ENCODE measurements at regions not wholly inside any gene's neighbourhood (a gene's known extent, or its start where the extent isn't known, plus 50 kb on each side); places are given as distances from the start of the nearest gene placed in this dataset.

DNA sequence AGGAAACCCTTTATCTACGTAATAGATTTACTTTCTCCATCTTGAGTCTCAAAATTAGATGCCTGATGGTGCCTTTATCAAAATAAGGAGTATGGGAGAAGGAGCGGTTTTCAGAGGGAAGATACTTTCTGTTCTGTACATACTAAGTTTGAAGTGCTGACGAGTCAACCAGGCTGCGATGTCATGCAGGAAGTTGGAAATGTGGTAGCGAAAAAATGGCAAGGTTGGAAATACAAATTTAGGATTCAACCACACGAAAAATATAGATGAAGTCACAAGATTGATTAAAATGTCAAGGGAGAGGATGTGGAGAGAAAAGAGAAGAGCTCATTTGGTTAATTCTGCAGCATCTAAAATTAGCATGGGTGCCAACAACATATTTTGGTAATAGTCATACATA, 129.5 kb downstream of the FOXD1 start:
- H3K4me1 ChIP-seq (ENCODE audit: insufficient read depth, low read length) = no peaks in the 10 kb centered on the region
- Mint-ChIP-seq H3K4me1 (no peaks in the 10 kb centered on the region), H3K9me3 (no peaks in the 10 kb centered on the region), H3K4me3 (no peak overlapping the region), H3K27me3 (peaks cover 41 to 85% of the 10 kb centered on the region in 2 donors), H3K36me3 (no peaks in the 10 kb centered on the region), H3K27ac (no peak overlapping the region)
- ChIA-PET POLR2A (no interaction called here), CTCF (interaction anchor here (1.3 kb wide), 1 partner anchor 10 kb away, joined by 3 read pairs; no protein-coding TSS in a partner anchor)
- H3K27ac ChIP-seq (ENCODE audit: low read depth, low read length) = no peak overlapping the region
- no peaks in the 10 kb centered on the region for H3K9me3 ChIP-seq (ENCODE audit: low read length)
- no peak for DNase-seq
- no peaks in the 10 kb centered on the region for H3K36me3 ChIP-seq (ENCODE audit: insufficient read depth, low read length)
- H3K4me3 ChIP-seq (ENCODE audit: low read length) = no peak overlapping the region
- peaks cover 13% of the 10 kb centered on the region for H3K27me3 ChIP-seq (ENCODE audit: insufficient read depth, low read length, poor library complexity, severe bottlenecking)

GRCh38 chr5:73318308-73318719, 130.3 kb downstream of the FOXD1 start:
- no peak for DNase-seq
- peaks cover 0 to 3% (median under 1%) of the 10 kb centered on the region in 3 donors for H3K4me1 Mint-ChIP-seq
- POLR2A ChIA-PET = no interaction called here
- H3K4me3 Mint-ChIP-seq = no peak overlapping the region
- Histone ChIP-seq H3K27ac (ENCODE audit: low read depth, low read length) (no peak overlapping the region), H3K9me3 (ENCODE audit: low read length) (no peaks in the 10 kb centered on the region), H3K4me1 (ENCODE audit: insufficient read depth, low read length) (no peaks in the 10 kb centered on the region), H3K36me3 (ENCODE audit: insufficient read depth, low read length) (no peaks in the 10 kb centered on the region), H3K27me3 (ENCODE audit: insufficient read depth, low read length, poor library complexity, severe bottlenecking) (peaks cover 20% of the 10 kb centered on the region), H3K4me3 (ENCODE audit: low read length) (no peak overlapping the region)
- H3K36me3 Mint-ChIP-seq = no peaks in the 10 kb centered on the region
- CTCF ChIA-PET = interaction anchor here (1.3 kb wide), 1 partner anchor 9 kb away, joined by 3 read pairs; no protein-coding TSS in a partner anchor
- peaks cover 48 to 87% of the 10 kb centered on the region in 2 donors for H3K27me3 Mint-ChIP-seq
- H3K9me3 Mint-ChIP-seq = no peaks in the 10 kb centered on the region
- H3K27ac Mint-ChIP-seq = no peak overlapping the region

DNA sequence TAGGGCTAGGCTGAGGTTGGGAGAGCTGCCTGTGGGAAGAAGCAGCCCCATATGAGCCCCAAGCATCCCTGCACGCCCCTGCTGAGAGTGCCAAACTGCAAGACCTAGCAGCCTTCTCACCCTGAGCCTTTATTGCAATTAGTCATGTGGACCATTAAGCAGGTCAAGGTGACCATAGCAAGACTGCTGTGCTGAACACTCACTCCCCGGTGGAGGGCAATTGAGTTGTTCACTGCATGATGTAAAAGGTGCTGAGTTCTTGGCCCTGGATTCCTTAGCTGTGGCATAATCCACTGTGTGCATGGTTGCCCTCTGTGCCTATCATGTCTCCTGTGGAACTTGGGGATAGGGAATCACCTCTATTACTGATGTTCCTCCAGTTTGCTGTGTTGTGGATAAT, 131.1 kb downstream of the FOXD1 start:
- ChIA-PET POLR2A (no interaction called here), CTCF (interaction anchor here (1.3 kb wide), 1 partner anchor 8 kb away, joined by 3 read pairs; no protein-coding TSS in a partner anchor)
- DNase-seq = no peak
- Histone ChIP-seq H3K9me3 (ENCODE audit: low read length) (no peaks in the 10 kb centered on the region), H3K4me3 (ENCODE audit: low read length) (no peak overlapping the region), H3K27me3 (ENCODE audit: insufficient read depth, low read length, poor library complexity, severe bottlenecking) (peaks cover 26% of the 10 kb centered on the region), H3K27ac (ENCODE audit: low read depth, low read length) (no peak overlapping the region), H3K4me1 (ENCODE audit: insufficient read depth, low read length) (no peaks in the 10 kb centered on the region), H3K36me3 (ENCODE audit: insufficient read depth, low read length) (no peaks in the 10 kb centered on the region)
- H3K9me3 Mint-ChIP-seq = no peaks in the 10 kb centered on the region
- H3K36me3 Mint-ChIP-seq = no peaks in the 10 kb centered on the region
- H3K27me3 Mint-ChIP-seq = peaks cover 55 to 88% of the 10 kb centered on the region in 2 donors
- H3K27ac Mint-ChIP-seq = no peak overlapping the region
- no peak overlapping the region for H3K4me3 Mint-ChIP-seq
- H3K4me1 Mint-ChIP-seq = peaks cover 4 to 9% (median 7%) of the 10 kb centered on the region in 3 donors

GRCh38 chr5:73314395-73315257, 134.0 kb downstream of the FOXD1 start:
- Mint-ChIP-seq H3K27ac (no peak overlapping the region), H3K4me3 (no peak overlapping the region), H3K4me1 (peaks cover 10 to 20% (median 17%) of the 10 kb centered on the region in 3 donors), H3K9me3 (no peaks in the 10 kb centered on the region), H3K27me3 (peaks cover 72 to 90% of the 10 kb centered on the region in 2 donors), H3K36me3 (no peaks in the 10 kb centered on the region)
- no peaks in the 10 kb centered on the region for H3K4me1 ChIP-seq (ENCODE audit: insufficient read depth, low read length)
- no peaks in the 10 kb centered on the region for H3K36me3 ChIP-seq (ENCODE audit: insufficient read depth, low read length)
- no peak overlapping the region for H3K27ac ChIP-seq (ENCODE audit: low read depth, low read length)
- ChIA-PET POLR2A (no interaction called here), CTCF (interaction anchor here (2.2 kb wide), 1 partner anchor 136 kb away, joined by 9 read pairs; no protein-coding TSS in a partner anchor)
- H3K27me3 ChIP-seq (ENCODE audit: insufficient read depth, low read length, poor library complexity, severe bottlenecking) = peaks cover 35% of the 10 kb centered on the region
- H3K9me3 ChIP-seq (ENCODE audit: low read length) = no peaks in the 10 kb centered on the region
- DNase-seq = no peak
- H3K4me3 ChIP-seq (ENCODE audit: low read length) = no peak overlapping the region

DNA sequence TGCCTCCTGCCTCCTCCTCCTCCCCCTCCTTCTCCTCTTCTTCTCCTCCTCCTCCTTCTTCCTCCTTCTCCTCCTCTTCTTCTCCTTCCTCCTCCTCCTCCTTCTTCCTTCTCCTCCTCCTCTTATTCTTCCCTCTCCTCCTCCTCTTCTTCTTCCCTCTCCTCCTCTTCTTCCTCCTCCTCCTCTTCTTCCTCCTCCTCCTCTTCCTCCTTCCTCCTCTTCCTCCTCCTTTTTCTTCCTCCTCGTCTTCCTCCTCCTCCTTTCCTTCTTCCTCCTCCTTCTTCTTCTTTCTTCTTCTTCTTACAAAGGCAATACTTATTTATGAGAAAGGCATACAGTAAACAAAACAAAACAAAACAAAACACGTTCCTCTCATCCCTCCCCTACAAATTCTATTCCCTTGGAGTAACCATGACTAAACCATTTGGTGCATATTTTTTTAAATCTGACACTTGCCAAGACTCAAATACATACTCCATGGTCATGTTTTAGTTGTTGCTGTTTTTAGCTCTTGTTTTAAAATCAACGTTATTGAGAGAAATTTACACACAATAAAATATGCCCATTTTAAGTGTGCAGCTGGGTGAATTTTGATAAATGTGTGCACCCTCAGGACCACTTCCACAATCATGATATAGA, 135.6 kb downstream of the FOXD1 start:
- CTCF ChIA-PET = interaction anchor here (1.5 to 3.8 kb wide), 3 partner anchors 138 to 140 kb away, joined by 4 to 22 read pairs (median 9); no protein-coding TSS in a partner anchor
- no peaks in the 10 kb centered on the region for H3K36me3 ChIP-seq (ENCODE audit: insufficient read depth, low read length)
- no peaks in the 10 kb centered on the region for H3K9me3 ChIP-seq (ENCODE audit: low read length)
- DNase-seq = no peak
- no peaks in the 10 kb centered on the region for H3K36me3 Mint-ChIP-seq
- no peaks in the 10 kb centered on the region for H3K9me3 Mint-ChIP-seq
- peaks cover 10 to 20% (median 17%) of the 10 kb centered on the region in 3 donors for H3K4me1 Mint-ChIP-seq
- H3K4me1 ChIP-seq (ENCODE audit: insufficient read depth, low read length) = no peaks in the 10 kb centered on the region
- no peak overlapping the region for H3K4me3 Mint-ChIP-seq
- POLR2A ChIA-PET = no interaction called here
- H3K27ac Mint-ChIP-seq = no peak overlapping the region
- peaks cover 68 to 90% of the 10 kb centered on the region in 2 donors for H3K27me3 Mint-ChIP-seq
- no peak overlapping the region for H3K4me3 ChIP-seq (ENCODE audit: low read length)
- peaks cover 35% of the 10 kb centered on the region for H3K27me3 ChIP-seq (ENCODE audit: insufficient read depth, low read length, poor library complexity, severe bottlenecking)
- no peak overlapping the region for H3K27ac ChIP-seq (ENCODE audit: low read depth, low read length)

GRCh38 chr5:73312146-73312871, 136.3 kb downstream of the FOXD1 start:
- Histone ChIP-seq H3K36me3 (ENCODE audit: insufficient read depth, low read length) (no peaks in the 10 kb centered on the region), H3K27ac (ENCODE audit: low read depth, low read length) (no peak overlapping the region), H3K9me3 (ENCODE audit: low read length) (no peaks in the 10 kb centered on the region), H3K27me3 (ENCODE audit: insufficient read depth, low read length, poor library complexity, severe bottlenecking) (peaks cover 35% of the 10 kb centered on the region), H3K4me3 (ENCODE audit: low read length) (no peak overlapping the region), H3K4me1 (ENCODE audit: insufficient read depth, low read length) (no peaks in the 10 kb centered on the region)
- Mint-ChIP-seq H3K9me3 (no peaks in the 10 kb centered on the region), H3K27me3 (peaks cover 66 to 90% of the 10 kb centered on the region in 2 donors), H3K36me3 (no peaks in the 10 kb centered on the region), H3K27ac (no peak overlapping the region), H3K4me3 (peak overlapping the region in 1 of 7 donors; percentile 46), H3K4me1 (peaks cover 10 to 20% (median 17%) of the 10 kb centered on the region in 3 donors)
- ChIA-PET CTCF (interaction anchor here (0.7 to 3.8 kb wide), 3 partner anchors 9 to 141 kb away, joined by 3 to 22 read pairs (median 4); no protein-coding TSS in a partner anchor), POLR2A (no interaction called here)
- DNase-seq = peak in 3 of 5 donors; percentile 8 to 66 (median 31)

DNA sequence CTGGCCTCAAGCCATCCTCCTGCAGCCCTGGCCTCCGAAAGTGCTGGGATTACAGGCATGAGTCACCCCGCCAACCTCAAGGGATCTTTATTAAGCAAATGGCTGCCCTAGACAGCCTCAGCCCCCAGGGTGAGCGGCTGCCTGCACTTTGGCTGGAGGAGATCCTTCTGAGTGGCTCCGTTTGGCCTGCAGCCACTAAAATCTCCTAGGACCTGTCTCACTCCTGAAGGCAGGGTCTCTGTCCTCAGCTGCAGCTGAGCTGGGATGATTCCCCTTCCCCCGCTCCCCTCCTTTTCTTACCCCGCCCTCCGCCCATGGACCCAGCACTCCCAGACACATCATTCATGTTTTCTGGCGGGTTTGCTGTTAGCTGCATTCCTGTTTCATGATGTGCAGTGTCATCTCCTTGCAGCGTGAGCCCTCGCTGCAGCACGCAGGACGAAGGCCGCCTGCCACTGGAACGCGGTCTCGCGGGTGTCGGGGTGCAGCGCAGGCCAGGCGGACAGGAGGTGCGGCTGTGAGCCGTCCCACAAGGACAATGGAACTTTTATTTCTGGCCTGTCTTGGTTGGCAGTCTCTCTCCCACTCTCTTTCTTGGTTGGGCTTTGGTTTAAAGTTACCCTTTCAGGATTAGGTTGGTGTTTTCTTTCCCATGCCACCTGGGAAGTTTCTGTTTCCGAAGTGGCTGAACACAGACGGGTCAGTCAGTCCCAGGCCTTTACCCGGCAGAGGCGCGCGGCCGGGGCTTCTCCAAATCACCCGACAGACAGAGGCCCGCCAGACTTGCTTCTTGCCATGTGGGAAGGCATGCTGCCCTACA, 137.1 kb downstream of the FOXD1 start:
- Mint-ChIP-seq H3K4me1 (peaks cover 10 to 20% (median 17%) of the 10 kb centered on the region in 3 donors), H3K27me3 (peaks cover 58 to 90% of the 10 kb centered on the region in 2 donors), H3K9me3 (no peaks in the 10 kb centered on the region), H3K4me3 (peak overlapping the region in 1 of 7 donors; percentile 33), H3K27ac (no peak overlapping the region), H3K36me3 (no peaks in the 10 kb centered on the region)
- no peaks in the 10 kb centered on the region for H3K36me3 ChIP-seq (ENCODE audit: insufficient read depth, low read length)
- no peaks in the 10 kb centered on the region for H3K9me3 ChIP-seq (ENCODE audit: low read length)
- ChIA-PET CTCF (interaction anchor here (0.7 to 3.8 kb wide), 3 partner anchors 10 to 142 kb away, joined by 3 to 22 read pairs (median 4); no protein-coding TSS in a partner anchor), POLR2A (no interaction called here)
- no peak overlapping the region for H3K27ac ChIP-seq (ENCODE audit: low read depth, low read length)
- no peak overlapping the region for H3K4me3 ChIP-seq (ENCODE audit: low read length)
- peaks cover 32% of the 10 kb centered on the region for H3K27me3 ChIP-seq (ENCODE audit: insufficient read depth, low read length, poor library complexity, severe bottlenecking)
- DNase-seq = no peak
- no peaks in the 10 kb centered on the region for H3K4me1 ChIP-seq (ENCODE audit: insufficient read depth, low read length)

Data from CD8-positive, alpha-beta memory T cell (primary cell).